Activated B cell treated with CpG ODN at 0.5 μM for 24 hours (primary cell): ENCODE measurements at regions not wholly inside any gene's neighbourhood (a gene's known extent, or its start where the extent isn't known, plus 50 kb on each side); places are given as distances from the start of the nearest gene placed in this dataset.

Experiments
- ATAC-seq: fragments of 200-7000 bp; cut with Tn5 transposase; one replicate; pipeline ENCODE4 v1.10.0; 2021; ENCODE audit warnings: low read depth, mild to moderate bottlenecking, moderate library complexity
- CTCF ChIA-PET: fragments of 350-600 bp; sonication (Branson Sonifier 250); formaldehyde crosslinking; loops from one replicate; lab custom pipeline; 2021; ENCODE audit warnings: antibody characterized with exemption; lab: Charles Lee
- POLR2A ChIA-PET: fragments of 350-600 bp; sonication (Branson Sonifier 250); formaldehyde crosslinking; loops from one replicate; lab custom pipeline; 2021; ENCODE audit warnings: antibody characterized with exemption; lab: Charles Lee
- DNase-seq: peaks from one replicate; pipeline ENCODE4 v3.0.0; 2022
- H3K27ac Mint-ChIP-seq: one replicate; pipeline ENCODE4 v1.8.0; 2020; ENCODE audit warnings: mixed read lengths
- H3K27me3 Mint-ChIP-seq: one replicate; pipeline ENCODE4 v1.8.0; 2021; ENCODE audit warnings: mixed read lengths
- H3K36me3 Mint-ChIP-seq: one replicate; pipeline ENCODE4 v1.8.0; 2021; ENCODE audit warnings: low read depth, mixed read lengths
- H3K4me1 Mint-ChIP-seq: one replicate; pipeline ENCODE4 v1.8.0; 2021; ENCODE audit warnings: mixed read lengths
- H3K4me3 Mint-ChIP-seq: one replicate; pipeline ENCODE4 v1.8.0; 2020; ENCODE audit warnings: mild to moderate bottlenecking, mixed read lengths
- H3K9me3 Mint-ChIP-seq: one replicate; pipeline ENCODE4 v1.8.0; 2020; ENCODE audit warnings: mixed read lengths
- CTCF ChIP-seq: fragments of 200-600 bp; IDR thresholded peaks from one replicate; pipeline ENCODE4 v1.8.0; 2022; ENCODE audit warnings: antibody characterized with exemption, mild to moderate bottlenecking
- intact Hi-C: fragments of 100-400 bp; cut with micrococcal nuclease; formaldehyde crosslinking; loops from one replicate; pipeline ENCODE4 v1.15.1; 2024

DNA sequence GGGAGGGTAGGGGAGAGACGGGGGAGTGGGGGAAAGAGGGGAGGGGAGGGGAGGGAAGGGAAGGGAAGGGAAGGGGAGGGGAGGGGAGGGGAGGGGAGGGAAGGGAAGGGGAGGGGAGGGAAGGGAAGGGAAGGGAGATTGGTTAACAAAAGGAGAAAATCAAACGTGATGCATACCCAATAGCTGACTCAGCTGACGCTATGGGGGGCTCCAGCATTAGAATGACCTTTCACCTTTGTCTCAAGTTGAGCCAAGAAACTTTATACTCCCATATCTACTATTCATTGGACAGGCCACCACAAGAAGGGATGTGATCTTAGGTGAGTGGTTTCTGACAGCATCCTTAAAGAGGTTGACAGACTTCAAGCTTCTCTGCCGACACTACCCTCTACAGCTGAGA lies 432.8 kb upstream of the CDH5 start:
- no peak for DNase-seq
- H3K4me1 Mint-ChIP-seq, result no peaks in the 10 kb centered on the region
- CTCF ChIA-PET, result no interaction called here
- H3K27ac Mint-ChIP-seq, result no peak overlapping the region
- no peaks in the 10 kb centered on the region for H3K27me3 Mint-ChIP-seq
- no peaks in the 10 kb centered on the region for H3K36me3 Mint-ChIP-seq
- POLR2A ChIA-PET, result no interaction called here
- no peak overlapping the region for H3K4me3 Mint-ChIP-seq
- intact Hi-C loops, result no loop called here
- no peak for ATAC-seq
- TF ChIP-seq CTCF, result no peak
- peaks cover 12% of the 10 kb centered on the region for H3K9me3 Mint-ChIP-seq

DNA sequence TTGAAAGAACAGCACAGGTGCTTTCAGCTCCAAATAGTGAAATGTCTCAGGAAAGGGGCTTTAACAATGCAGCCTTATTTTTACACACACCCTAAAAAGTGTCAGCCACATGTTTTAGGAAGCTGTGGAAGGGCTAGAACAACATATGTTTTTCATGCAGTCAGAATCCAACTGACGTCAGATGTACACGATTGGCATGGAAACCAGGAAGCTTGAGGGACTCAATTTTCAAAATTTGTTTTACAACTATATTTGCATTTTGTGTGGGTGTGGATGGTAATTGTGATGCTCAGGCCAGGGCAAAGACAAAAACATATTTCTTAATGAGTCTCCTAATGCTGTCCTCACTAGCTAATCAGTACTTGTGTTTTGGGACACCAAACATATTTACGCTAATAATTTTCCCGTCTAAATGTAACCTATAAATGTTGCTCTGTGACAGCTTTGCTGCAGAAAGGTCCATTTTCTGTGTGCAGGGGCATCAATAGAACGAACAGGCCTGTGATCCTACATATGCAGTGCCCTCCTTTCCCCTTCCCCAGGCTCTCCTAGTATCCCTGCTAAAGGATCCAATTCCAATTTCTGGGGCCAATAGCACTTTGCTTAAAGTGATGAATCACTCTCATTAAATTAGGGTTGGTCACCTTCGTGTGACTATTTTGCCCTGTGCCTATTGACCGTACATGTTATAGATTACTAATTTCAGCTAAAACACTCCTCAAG lies 434.0 kb upstream of the CDH5 start:
- no peak overlapping the region for H3K4me3 Mint-ChIP-seq
- TF ChIP-seq CTCF, result no peak
- H3K27me3 Mint-ChIP-seq, result no peaks in the 10 kb centered on the region
- H3K9me3 Mint-ChIP-seq, result peaks cover 12% of the 10 kb centered on the region
- no peaks in the 10 kb centered on the region for H3K36me3 Mint-ChIP-seq
- DNase-seq, result no peak
- ChIA-PET CTCF (no interaction called here), POLR2A (no interaction called here)
- H3K27ac Mint-ChIP-seq, result no peak overlapping the region
- intact Hi-C loops, result no loop called here
- no peak for ATAC-seq
- H3K4me1 Mint-ChIP-seq, result no peaks in the 10 kb centered on the region

DNA sequence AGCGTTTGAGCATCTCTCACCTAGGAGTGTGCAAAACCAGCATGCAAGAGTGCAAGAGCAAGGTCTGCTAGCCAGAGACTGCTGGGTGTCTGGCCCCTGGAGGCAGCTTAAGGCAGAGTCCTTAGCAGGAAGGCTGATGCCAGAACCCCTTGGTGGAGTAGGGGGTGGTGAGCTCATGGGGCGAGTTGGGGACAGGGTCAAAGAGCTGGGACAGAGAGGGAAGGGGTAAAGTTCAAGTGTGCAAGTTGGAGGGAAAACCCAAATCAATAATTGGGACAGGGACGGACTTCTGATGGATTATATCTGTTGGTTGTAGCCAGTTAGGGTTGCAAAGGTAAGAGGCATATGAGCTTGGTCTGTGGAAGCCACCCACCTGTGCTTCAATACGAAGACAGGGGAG lies 443.6 kb upstream of the CDH5 start:
- POLR2A ChIA-PET, result no interaction called here
- Mint-ChIP-seq H3K9me3 (no peaks in the 10 kb centered on the region), H3K4me1 (no peaks in the 10 kb centered on the region)

GRCh38 chr16:65919986-65920376 lies 446.5 kb upstream of the CDH5 start:
- Mint-ChIP-seq H3K27me3 (no peaks in the 10 kb centered on the region), H3K36me3 (no peaks in the 10 kb centered on the region), H3K27ac (no peak overlapping the region), H3K4me3 (no peak overlapping the region), H3K9me3 (peaks cover 2% of the 10 kb centered on the region), H3K4me1 (no peaks in the 10 kb centered on the region)
- ChIA-PET CTCF (no interaction called here), POLR2A (no interaction called here)
- no peak for TF ChIP-seq CTCF
- DNase-seq, result no peak
- intact Hi-C loops, result no loop called here
- ATAC-seq, result no peak

More for the DNA sequence above, 443.6 kb upstream of the CDH5 start:
- DNase-seq, result no peak
- H3K4me3 Mint-ChIP-seq, result no peak overlapping the region
- no peaks in the 10 kb centered on the region for H3K27me3 Mint-ChIP-seq
- no peak for ATAC-seq
- H3K36me3 Mint-ChIP-seq, result no peaks in the 10 kb centered on the region
- CTCF ChIA-PET, result no interaction called here
- no peak for TF ChIP-seq CTCF
- H3K27ac Mint-ChIP-seq, result no peak overlapping the region
- intact Hi-C loops, result no loop called here

- Mint-ChIP-seq H3K9me3 (peaks cover 2% of the 10 kb centered on the region), H3K27ac (no peak overlapping the region), H3K27me3 (no peaks in the 10 kb centered on the region), H3K36me3 (no peaks in the 10 kb centered on the region), H3K4me3 (no peak overlapping the region), H3K4me1 (no peaks in the 10 kb centered on the region)
- intact Hi-C loops, result no loop called here
- ChIA-PET POLR2A (no interaction called here), CTCF (no interaction called here)
- DNase-seq (no peak), ATAC-seq (no peak)
- TF ChIP-seq CTCF, result no peak
Observed at GRCh38 chr16:65919145-65919985, 447.1 kb upstream of the CDH5 start.
